Parathyroid adenoma (tissue), 2 donors: ENCODE measurements at regions not wholly inside any gene's neighbourhood (a gene's known extent, or its start where the extent isn't known, plus 50 kb on each side); places are given as distances from the start of the nearest gene placed in this dataset.

Experiments
- H2AFZ ChIP-seq: fragments of 300-600 bp; sonication (generic); one replicate; pipeline ENCODE4 v1.7.0; 2017; ENCODE audit warnings: antibody characterized with exemption, mild to moderate bottlenecking
- H3K27ac ChIP-seq: fragments of 300-600 bp; sonication (generic); one replicate; pipeline ENCODE4 v1.7.0; 2017
- H3K27me3 ChIP-seq: fragments of 300-600 bp; sonication (generic); one replicate; pipeline ENCODE4 v1.7.0; 2017; ENCODE audit warnings: low read length; ENCODE audit not compliant: control insufficient read depth, insufficient read depth
- H3K36me3 ChIP-seq: fragments of 300-600 bp; sonication (generic); one replicate; pipeline ENCODE4 v1.7.0; 2017; ENCODE audit warnings: low read length; ENCODE audit not compliant: control insufficient read depth, insufficient read depth
- H3K4me1 ChIP-seq: fragments of 300-600 bp; sonication (generic); one replicate; pipeline ENCODE4 v1.7.0; 2017; ENCODE audit warnings: control low read depth
- H3K4me2 ChIP-seq: fragments of 300-600 bp; sonication (generic); one replicate; pipeline ENCODE4 v1.7.0; 2017; ENCODE audit warnings: low read length
- H3K4me3 ChIP-seq: fragments of 300-600 bp; sonication (generic); one replicate; pipeline ENCODE4 v1.7.0; 2017; ENCODE audit warnings: low read depth, low read length
- H3K79me2 ChIP-seq: fragments of 300-600 bp; sonication (generic); one replicate; pipeline ENCODE4 v1.7.0; 2017; ENCODE audit warnings: control low read depth
- H3K9ac ChIP-seq: fragments of 300-600 bp; sonication (generic); one replicate; pipeline ENCODE4 v1.7.0; 2017; ENCODE audit warnings: mild to moderate bottlenecking
- H3K9me3 ChIP-seq: fragments of 300-600 bp; sonication (generic); one replicate; pipeline ENCODE4 v1.7.0; 2017; ENCODE audit warnings: low read length; ENCODE audit not compliant: control insufficient read depth
- CTCF ChIP-seq: fragments of 300-600 bp; sonication (generic); IDR thresholded peaks from one replicate; pipeline ENCODE4 v1.7.0; 2017; ENCODE audit warnings: antibody characterized with exemption, mild to moderate bottlenecking
- donor health status: primary hyperparathyroidism.

- no peak overlapping the region for H3K27ac ChIP-seq
- no peaks in the 10 kb centered on the region for H3K79me2 ChIP-seq
- H3K36me3 ChIP-seq: no peaks in the 10 kb centered on the region
- no peak overlapping the region for H2AFZ ChIP-seq
- TF ChIP-seq CTCF: no peak
- H3K4me1 ChIP-seq: no peaks in the 10 kb centered on the region
- H3K9me3 ChIP-seq: no peaks in the 10 kb centered on the region
- H3K4me3 ChIP-seq: no peak overlapping the region
- H3K9ac ChIP-seq: no peak overlapping the region
- H3K4me2 ChIP-seq: no peak overlapping the region
- H3K27me3 ChIP-seq: no peaks in the 10 kb centered on the region
Observed at GRCh38 chr9:82255481-82256176, 267.1 kb downstream of the SPATA31D1 start.

DNA sequence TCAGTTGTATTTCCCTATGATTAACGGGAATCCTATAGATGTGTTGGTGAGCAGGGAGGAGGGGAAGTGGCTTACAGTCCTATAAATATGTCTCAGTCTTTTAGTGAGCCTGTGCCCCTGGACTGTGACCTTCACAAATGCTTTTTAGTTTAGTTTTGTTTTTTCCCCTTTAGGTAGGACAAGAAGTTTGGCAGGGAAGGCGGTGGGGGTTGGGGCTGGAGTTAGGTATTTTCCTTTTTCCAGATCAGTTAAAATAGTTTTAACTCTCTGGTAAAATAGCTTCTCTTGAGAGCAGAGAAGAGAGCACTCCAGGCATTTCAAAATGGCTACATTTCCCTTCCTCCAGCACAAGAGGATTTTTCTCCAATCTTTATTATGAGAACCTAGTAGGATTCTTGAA is 272.1 kb downstream of the SPATA31D1 start:
- no peak for TF ChIP-seq CTCF
- H3K4me1 ChIP-seq: no peaks in the 10 kb centered on the region
- H3K4me3 ChIP-seq: no peak overlapping the region
- no peaks in the 10 kb centered on the region for H3K9me3 ChIP-seq
- H3K27me3 ChIP-seq: no peaks in the 10 kb centered on the region
- no peak overlapping the region for H3K9ac ChIP-seq
- no peaks in the 10 kb centered on the region for H3K79me2 ChIP-seq
- no peaks in the 10 kb centered on the region for H3K36me3 ChIP-seq
- H3K27ac ChIP-seq: no peak overlapping the region
- H2AFZ ChIP-seq: no peak overlapping the region
- no peak overlapping the region for H3K4me2 ChIP-seq

- Histone ChIP-seq H3K4me3 (no peak overlapping the region), H3K9me3 (no peaks in the 10 kb centered on the region), H3K27ac (no peak overlapping the region), H3K9ac (no peak overlapping the region), H3K27me3 (no peaks in the 10 kb centered on the region), H3K4me2 (no peak overlapping the region), H3K36me3 (no peaks in the 10 kb centered on the region), H2AFZ (no peak overlapping the region), H3K4me1 (no peaks in the 10 kb centered on the region), H3K79me2 (no peaks in the 10 kb centered on the region)
- TF ChIP-seq CTCF: no peak
Observed at GRCh38 chr9:82263619-82264018, 275.0 kb downstream of the SPATA31D1 start.

GRCh38 chr9:82271106-82271561 is 282.6 kb downstream of the SPATA31D1 start:
- no peak overlapping the region for H3K4me3 ChIP-seq
- no peak for TF ChIP-seq CTCF
- H3K79me2 ChIP-seq: no peaks in the 10 kb centered on the region
- no peaks in the 10 kb centered on the region for H3K9me3 ChIP-seq
- H3K36me3 ChIP-seq: no peaks in the 10 kb centered on the region
- no peak overlapping the region for H3K4me2 ChIP-seq
- no peak overlapping the region for H3K9ac ChIP-seq
- H3K27me3 ChIP-seq: no peaks in the 10 kb centered on the region
- H2AFZ ChIP-seq: no peak overlapping the region
- no peak overlapping the region for H3K27ac ChIP-seq
- no peaks in the 10 kb centered on the region for H3K4me1 ChIP-seq

DNA sequence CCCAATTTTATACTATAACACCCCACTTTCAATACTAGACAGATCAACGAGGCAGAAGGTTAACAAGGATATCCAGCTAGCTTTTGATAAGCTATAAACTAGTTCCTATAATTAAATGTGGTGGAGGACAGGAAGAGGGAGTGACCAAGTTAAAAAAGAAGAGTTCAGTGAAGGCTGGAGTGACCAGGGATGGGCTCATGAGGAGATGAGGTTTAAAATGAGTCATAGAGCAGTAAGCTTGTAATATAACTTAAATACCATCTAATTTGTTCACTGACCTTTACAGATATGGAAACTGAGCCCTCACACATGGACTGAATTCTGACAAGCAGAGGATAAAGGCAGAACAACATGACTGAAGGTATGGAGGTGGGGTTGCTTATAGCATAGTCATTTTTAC is 284.5 kb downstream of the SPATA31D1 start:
- Histone ChIP-seq H3K9ac (no peak overlapping the region), H3K4me2 (no peak overlapping the region), H3K27me3 (no peaks in the 10 kb centered on the region), H2AFZ (no peak overlapping the region), H3K79me2 (no peaks in the 10 kb centered on the region), H3K9me3 (no peaks in the 10 kb centered on the region), H3K4me1 (no peaks in the 10 kb centered on the region), H3K4me3 (no peak overlapping the region), H3K36me3 (no peaks in the 10 kb centered on the region), H3K27ac (no peak overlapping the region)
- no peak for TF ChIP-seq CTCF
